HG03442 (cell line): ENCODE measurements at regions not wholly inside any gene's neighbourhood (a gene's known extent, or its start where the extent isn't known, plus 50 kb on each side); places are given as distances from the start of the nearest gene placed in this dataset.
"Not testable (repeated sequence)": the region's sequence is repeated elsewhere in the genome, so short reads cannot be mapped to it uniquely, and the experiment has no call there.

ENCODE experiments used
- ATAC-seq: cut with Tn5 transposase; IDR thresholded peaks from one replicate; pipeline ENCODE4 v1.9.1; 2021; ENCODE audit warnings: mild to moderate bottlenecking, moderate library complexity; ENCODE audit not compliant: unreplicated experiment

DNA sequence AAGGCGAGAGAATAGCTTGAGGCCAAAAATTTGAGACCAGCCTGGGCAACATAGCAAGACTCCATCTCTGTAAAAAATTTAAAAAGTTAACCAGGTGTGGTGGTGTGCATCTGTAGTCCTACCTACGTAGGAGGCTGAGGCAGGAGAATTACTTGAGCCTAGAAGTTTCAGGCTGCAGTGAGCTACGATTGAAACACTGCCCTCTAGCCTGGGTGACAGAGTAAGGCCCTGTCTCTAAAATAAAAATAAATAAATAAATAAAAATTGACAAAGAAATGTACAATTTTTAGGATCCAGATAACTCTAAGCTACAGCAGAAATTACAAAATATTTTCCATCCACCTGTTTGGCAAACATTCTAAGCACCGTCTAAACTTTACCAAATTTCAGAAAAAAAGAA lies 941.0 kb upstream of the ADGRB3 start:
- ATAC-seq = no peak

- no peak for ATAC-seq
Measured at GRCh38 chr6:67689329-67689728, 945.8 kb upstream of the ADGRB3 start.

DNA sequence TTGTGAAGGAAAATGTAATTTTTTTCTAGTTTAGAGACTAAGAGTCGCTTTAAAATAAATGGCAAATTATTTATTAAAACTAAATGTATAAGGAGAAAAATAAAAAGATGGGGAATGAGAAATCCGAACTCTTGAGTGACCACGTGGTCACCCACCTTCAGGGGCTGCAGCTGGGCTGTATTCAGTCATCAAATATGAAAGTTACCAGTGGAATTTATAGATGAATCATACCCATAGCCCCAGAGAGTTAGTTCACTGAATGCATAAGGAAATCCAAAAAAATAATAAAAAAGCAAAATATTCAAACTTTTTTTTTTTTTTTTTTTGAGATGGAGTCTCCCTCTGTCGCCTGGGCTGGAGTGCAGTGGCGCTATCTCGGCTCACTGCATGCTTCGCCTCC lies 947.7 kb upstream of the ADGRB3 start:
- ATAC-seq = no peak

DNA sequence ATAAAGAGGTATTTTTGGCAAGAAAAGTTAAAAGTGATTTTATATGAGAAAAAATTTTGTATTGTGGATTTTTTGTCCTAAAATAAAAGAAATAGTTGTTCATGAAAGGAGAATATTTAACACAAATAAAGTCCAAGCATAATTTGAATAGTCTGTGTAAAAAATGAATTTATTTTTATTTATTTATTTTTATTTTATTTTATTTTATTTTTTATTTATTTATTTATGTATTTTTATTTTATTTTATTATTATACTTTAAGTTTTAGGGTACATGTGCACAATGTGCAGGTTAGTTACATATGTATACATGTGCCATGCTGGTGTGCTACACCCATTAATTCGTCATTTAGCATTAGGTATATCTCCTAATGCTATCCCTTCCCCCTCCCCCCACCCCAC lies 948.9 kb upstream of the ADGRB3 start:
- not testable (repeated sequence) for ATAC-seq

DNA sequence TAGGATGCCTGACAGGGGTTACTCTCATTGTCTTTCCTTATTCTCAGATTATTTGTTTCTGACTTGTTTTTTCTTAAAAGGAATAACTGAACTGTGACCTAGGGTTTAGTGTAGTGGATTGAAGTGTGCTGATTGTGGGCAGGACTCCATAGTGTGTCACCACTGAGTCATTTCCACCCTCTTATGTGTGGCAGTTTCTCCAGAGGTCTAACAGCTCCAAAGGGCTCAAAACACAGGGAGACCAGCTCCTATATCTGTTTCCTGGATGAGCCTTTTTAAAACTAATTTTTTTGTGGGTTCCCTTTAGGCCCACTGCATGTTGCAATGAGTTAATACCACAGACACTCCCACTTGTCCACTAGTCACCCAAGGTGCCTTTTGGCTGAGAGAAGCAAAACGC lies 951.1 kb upstream of the ADGRB3 start:
- no peak for ATAC-seq

GRCh38 chr6:67680297-67680932 lies 954.7 kb upstream of the ADGRB3 start:
- ATAC-seq = no peak

- ATAC-seq = no peak
Measured at GRCh38 chr6:67679566-67680296, 955.4 kb upstream of the ADGRB3 start.

DNA sequence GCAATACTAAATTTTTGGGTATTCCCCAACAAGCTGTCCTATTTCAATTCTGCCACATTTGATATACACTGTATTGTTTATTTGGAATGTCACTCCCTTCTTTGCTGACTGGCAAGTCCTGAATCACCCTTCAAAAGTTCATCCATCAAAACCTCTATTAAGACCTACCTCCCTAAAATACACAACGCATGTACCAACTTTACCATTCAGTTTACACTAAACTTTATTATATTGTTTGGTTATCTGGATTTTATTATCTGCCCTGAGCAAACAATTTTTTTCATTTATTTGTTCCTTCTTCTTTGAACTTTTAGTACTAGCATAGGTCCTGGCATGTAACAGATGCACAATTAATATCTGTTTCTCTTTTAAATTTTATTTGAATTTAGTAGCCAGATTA lies 958.2 kb upstream of the ADGRB3 start:
- ATAC-seq = no peak

- ATAC-seq = no peak
Measured at GRCh38 chr6:67667637-67668422, 967.3 kb upstream of the ADGRB3 start.

DNA sequence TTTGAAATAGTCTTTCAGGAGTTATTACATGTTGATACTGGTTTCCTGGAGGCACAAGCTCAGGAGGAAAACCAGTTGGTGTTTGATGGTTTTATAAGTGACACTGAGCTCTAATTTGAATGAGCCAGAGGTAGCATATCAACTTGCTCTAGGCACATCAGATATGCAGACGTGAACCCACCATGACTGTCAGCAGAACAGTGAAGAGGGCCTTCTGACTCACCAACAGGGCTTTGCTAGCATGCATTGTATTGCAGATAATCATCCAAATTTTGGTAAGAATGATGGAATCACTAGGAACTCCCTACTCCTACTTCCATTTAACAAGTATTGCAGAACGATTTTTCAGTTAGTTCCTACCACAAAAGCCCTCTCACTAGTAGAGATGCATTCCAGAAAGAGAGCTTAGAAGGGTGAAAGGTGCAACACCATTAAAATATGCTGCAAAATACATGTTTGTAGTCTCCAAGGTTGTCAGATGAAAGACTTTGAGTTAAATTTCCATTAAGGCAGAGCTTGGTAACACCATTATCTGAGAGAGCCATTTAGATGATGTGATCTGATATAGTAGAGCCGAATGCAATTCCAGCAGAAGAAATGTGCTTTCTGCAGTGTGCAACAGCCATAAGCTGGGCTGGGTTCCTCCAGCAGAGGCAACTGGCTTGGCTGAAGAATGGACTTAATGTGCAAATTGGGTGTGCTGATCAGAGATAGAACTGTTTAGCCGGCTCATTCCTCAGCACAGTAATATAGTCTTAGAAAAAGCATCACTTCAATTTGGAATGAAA lies 968.7 kb upstream of the ADGRB3 start:
- ATAC-seq = no peak

DNA sequence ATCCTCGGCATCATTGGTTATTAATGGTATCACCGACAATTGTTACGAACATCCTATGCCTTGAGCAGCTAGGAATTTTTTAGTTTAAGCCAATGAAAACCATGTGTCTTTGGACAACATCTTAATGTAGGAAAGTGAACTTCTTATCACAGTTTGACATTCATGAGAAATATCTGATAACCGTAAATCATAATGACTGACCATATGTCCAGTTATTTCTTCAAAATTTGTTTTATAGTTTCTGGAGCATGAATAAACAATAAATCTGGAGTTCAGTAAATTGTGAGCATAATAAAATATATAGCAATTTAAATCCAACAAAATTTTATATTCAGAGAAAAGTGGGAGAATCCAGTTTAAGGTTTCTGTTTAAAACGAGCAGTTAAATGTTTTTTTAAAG lies 970.1 kb upstream of the ADGRB3 start:
- ATAC-seq = no peak

- no peak for ATAC-seq
Measured at GRCh38 chr6:67663105-67663895, 971.8 kb upstream of the ADGRB3 start.

DNA sequence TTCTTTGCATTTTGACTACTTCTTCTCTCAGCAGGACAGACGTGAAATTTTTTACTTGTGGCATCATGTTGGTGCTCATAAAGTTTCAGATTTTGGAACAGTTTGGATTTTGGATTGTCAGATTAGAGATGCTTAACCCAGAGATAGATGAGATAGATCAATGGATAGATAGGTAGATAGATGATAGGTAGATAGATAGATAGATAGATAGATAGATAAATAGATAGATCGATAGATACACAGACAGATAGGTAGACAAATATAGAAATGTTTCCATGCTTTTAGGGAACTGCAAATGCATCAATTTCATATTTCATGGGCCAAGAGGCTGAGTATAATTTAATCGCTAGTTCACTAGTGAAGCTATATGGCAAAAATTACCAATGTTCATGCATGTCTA lies 981.5 kb upstream of the ADGRB3 start:
- no peak for ATAC-seq

GRCh38 chr6:67646550-67646949 lies 988.5 kb upstream of the ADGRB3 start:
- ATAC-seq = no peak

- ATAC-seq = no peak
Measured at GRCh38 chr6:67643281-67643680, 991.8 kb upstream of the ADGRB3 start.

GRCh38 chr6:67642582-67642981 lies 992.5 kb upstream of the ADGRB3 start:
- ATAC-seq = no peak

GRCh38 chr6:67640484-67640883 lies 994.6 kb upstream of the ADGRB3 start:
- ATAC-seq = no peak

DNA sequence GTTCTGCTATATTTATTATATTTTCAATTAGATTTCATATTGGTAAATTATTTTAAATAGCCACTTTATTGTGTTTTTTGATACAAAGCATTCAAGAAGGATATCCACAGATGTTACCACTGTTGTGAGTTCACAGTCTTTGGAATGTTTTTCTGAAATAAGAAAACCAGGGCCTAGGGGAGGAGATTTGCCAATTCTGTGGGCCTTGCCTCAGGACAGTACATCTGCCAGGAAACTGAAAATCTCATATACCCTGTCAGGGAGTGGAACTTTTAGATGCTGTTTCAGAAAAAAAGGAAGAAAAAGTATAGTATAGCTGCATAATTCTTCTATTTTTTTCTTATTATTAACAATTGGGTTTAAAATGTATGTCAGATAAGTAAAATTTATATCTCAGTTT lies 995.9 kb upstream of the ADGRB3 start:
- no peak for ATAC-seq

DNA sequence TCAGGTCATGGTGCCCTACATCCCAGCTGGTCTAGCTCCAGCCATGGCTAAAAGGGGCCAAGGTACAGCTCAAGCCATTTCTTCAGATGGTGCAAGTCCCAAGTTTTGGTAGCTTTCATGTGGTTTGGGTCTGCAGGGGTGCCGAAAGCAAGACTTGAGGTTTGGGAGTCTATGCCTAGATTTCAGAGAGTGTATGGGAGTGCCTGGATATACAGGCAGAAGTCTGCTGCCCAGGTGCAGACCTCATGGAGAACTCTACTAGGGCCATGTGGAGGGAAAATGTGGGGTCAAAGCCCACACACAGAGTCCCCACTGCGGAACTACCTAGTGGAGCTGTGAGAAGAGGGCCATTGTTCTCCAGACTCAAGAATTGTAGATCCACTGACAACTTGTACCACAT lies 1000.9 kb upstream of the ADGRB3 start:
- ATAC-seq = no peak

GRCh38 chr6:67633058-67633457 lies 1002.0 kb upstream of the ADGRB3 start:
- ATAC-seq = no peak
